Suprapubic skin (tissue), 4 donors: ENCODE measurements at regions not wholly inside any gene's neighbourhood (a gene's known extent, or its start where the extent isn't known, plus 50 kb on each side); places are given as distances from the start of the nearest gene placed in this dataset.

Experiments used
- DNase-seq, 2 donors: peaks; one replicate each; pipeline ENCODE4 v3.0.0-alpha.2; 2019; ENCODE audit warnings: low spot score in 2 of 2
- H3K27ac ChIP-seq: fragments of 200-600 bp; sonication (generic); one replicate; pipeline ENCODE4 v1.5.1; 2019
- H3K27me3 ChIP-seq: fragments of 200-600 bp; sonication (generic); one replicate; pipeline ENCODE4 v1.5.1; 2019
- H3K36me3 ChIP-seq: fragments of 200-600 bp; sonication (generic); one replicate; pipeline ENCODE4 v1.5.1; 2019
- H3K4me1 ChIP-seq: fragments of 200-600 bp; sonication (generic); one replicate; pipeline ENCODE4 v1.5.1; 2019
- H3K4me3 ChIP-seq: fragments of 200-600 bp; sonication (generic); one replicate; pipeline ENCODE4 v1.5.1; 2019; ENCODE audit warnings: mild to moderate bottlenecking
- H3K9me3 ChIP-seq: fragments of 200-600 bp; sonication (generic); one replicate; pipeline ENCODE4 v1.5.1; 2019
- EP300 ChIP-seq: sonication (generic); formaldehyde crosslinking; IDR thresholded peaks from one replicate; pipeline ENCODE4 v1.6.1; 2017; ENCODE audit warnings: antibody characterized with exemption
- POLR2A ChIP-seq, 2 donors: fragments of 450-650 bp; IDR thresholded peaks; one replicate each; pipeline ENCODE4 v1.6.1; 2017; ENCODE audit warnings: antibody characterized with exemption in 2 of 2, mild to moderate bottlenecking in 2 of 2, moderate library complexity in 2 of 2
- POLR2AphosphoS5 ChIP-seq, 3 donors: sonication (generic); formaldehyde crosslinking; IDR thresholded peaks; one replicate each; pipeline ENCODE4 v1.6.1; 2017; ENCODE audit warnings: antibody characterized with exemption in 3 of 3
- WGBS: methylation state at CpG from one replicate; pipeline ENCODE4 v1.1.5; 2018; 5-methylcytosine and 5-hydroxymethylcytosine counted together
- TF ChIP-seq, protein P1 (sequence below), 2 donors: fragments of 200-600 bp in 1 of 2; fragments of 450-650 bp in 1 of 2; sonication (generic) in 1 of 2; IDR thresholded peaks; one replicate each; pipeline ENCODE4 v1.5.1; 2016 to 2019; ENCODE audit warnings: antibody characterized with exemption in 2 of 2, mild to moderate bottlenecking in 1 of 2, moderate library complexity in 1 of 2

DNA sequence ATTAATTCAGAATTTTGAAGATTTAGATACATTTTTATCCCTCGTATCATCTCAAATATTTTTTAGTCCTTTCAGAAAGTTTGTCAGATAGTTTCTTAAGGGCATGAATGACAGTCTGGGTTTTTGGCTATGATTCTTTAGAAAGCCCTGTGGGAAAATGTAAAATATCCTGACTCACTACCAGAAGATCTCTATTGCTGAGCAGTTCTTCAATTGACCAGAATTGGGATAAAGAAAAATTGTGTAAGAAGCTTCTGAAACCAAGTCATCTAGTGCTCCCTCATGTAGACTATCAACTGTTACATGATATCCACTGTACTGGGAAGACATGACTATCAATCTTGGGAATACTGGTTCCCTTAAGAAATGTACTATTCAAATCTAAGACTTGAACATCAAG lies 608.3 kb upstream of the CHRM3 start:
- Histone ChIP-seq H3K36me3 (no peaks in the 10 kb centered on the region), H3K9me3 (no peaks in the 10 kb centered on the region), H3K27ac (no peak overlapping the region), H3K4me1 (no peaks in the 10 kb centered on the region), H3K4me3 (no peak overlapping the region), H3K27me3 (no peaks in the 10 kb centered on the region)
- 59% methylated on average over 1 of the region's 1 CpG for WGBS
- DNase-seq: no peak
- TF ChIP-seq POLR2AphosphoS5 (IDR thresholded peaks at IDR 0.05) (no peak), POLR2A (IDR thresholded peaks at IDR 0.05) (no peak), EP300 (no peak)
- TF ChIP-seq, protein P1, sequence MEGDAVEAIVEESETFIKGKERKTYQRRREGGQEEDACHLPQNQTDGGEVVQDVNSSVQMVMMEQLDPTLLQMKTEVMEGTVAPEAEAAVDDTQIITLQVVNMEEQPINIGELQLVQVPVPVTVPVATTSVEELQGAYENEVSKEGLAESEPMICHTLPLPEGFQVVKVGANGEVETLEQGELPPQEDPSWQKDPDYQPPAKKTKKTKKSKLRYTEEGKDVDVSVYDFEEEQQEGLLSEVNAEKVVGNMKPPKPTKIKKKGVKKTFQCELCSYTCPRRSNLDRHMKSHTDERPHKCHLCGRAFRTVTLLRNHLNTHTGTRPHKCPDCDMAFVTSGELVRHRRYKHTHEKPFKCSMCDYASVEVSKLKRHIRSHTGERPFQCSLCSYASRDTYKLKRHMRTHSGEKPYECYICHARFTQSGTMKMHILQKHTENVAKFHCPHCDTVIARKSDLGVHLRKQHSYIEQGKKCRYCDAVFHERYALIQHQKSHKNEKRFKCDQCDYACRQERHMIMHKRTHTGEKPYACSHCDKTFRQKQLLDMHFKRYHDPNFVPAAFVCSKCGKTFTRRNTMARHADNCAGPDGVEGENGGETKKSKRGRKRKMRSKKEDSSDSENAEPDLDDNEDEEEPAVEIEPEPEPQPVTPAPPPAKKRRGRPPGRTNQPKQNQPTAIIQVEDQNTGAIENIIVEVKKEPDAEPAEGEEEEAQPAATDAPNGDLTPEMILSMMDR (IDR thresholded peaks at IDR 0.05): no peak

DNA sequence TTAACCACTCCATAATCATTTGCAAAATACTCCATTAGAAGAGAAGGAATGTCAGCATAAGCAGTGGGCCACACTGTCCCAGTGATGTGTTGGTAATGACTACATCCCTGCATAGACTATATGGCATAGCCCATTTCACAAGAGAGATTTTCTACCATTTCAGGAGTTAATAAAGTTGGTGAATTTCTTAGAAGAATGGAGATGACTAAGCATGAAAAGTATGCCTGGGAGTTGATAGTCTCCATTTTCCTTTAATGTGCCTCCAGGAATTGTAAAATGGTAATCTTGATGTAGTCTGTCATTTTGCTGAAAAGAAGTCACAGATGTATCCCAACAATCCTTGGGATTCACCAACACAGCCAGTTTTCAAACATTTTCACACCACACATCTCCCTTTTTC lies 608.8 kb upstream of the CHRM3 start:
- Histone ChIP-seq H3K4me3 (no peak overlapping the region), H3K4me1 (no peaks in the 10 kb centered on the region), H3K36me3 (no peaks in the 10 kb centered on the region), H3K27me3 (no peaks in the 10 kb centered on the region), H3K9me3 (no peaks in the 10 kb centered on the region), H3K27ac (no peak overlapping the region)
- DNase-seq: no peak
- TF ChIP-seq EP300: no peak
- TF ChIP-seq POLR2AphosphoS5 (IDR thresholded peaks at IDR 0.05): no peak
- TF ChIP-seq, protein P1 (IDR thresholded peaks at IDR 0.05): no peak
- no peak for TF ChIP-seq POLR2A (IDR thresholded peaks at IDR 0.05)

DNA sequence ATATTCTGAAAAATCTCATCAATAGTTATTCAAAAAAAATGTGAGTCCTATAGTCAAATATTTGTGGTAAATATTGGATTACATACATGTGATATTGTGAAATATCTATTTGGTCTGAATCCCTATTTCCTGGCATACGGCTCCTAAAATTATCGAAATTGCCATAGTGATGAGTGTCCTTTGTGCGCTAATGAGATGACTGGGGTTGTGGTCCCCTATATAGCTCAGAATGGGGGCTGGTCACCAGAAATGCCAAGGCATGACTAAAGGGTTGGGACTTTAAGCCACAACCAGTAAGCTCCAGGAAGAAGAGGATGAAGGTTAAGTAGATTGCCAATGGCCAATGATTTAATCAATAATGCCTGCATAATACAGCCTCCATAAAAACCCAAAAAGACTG lies 610.2 kb upstream of the CHRM3 start:
- Histone ChIP-seq H3K4me3 (no peak overlapping the region), H3K36me3 (no peaks in the 10 kb centered on the region), H3K27me3 (no peaks in the 10 kb centered on the region), H3K27ac (no peak overlapping the region), H3K4me1 (no peaks in the 10 kb centered on the region), H3K9me3 (no peaks in the 10 kb centered on the region)
- no peak for DNase-seq
- TF ChIP-seq, protein P1 (IDR thresholded peaks at IDR 0.05): no peak
- TF ChIP-seq EP300: no peak
- 90% methylated on average over 3 of the region's 3 CpGs for WGBS

DNA sequence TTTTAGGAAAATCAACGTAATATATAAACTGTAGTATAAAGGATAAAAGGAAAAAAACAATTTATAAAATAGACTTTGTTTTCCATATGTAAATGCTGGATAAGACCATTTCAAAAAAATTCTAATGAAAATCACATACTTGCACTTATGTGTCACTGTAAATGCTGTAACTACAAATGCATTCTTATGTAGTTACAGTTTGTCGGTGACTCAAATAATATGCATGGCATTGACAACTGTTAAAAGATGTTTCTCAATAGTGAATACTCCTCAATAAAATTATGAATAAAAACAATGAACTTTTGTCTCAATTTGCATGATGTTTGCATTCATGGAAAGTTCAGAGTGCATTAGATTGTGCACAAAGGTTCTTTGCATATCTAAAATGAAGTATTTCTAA lies 614.0 kb upstream of the CHRM3 start:
- Histone ChIP-seq H3K9me3 (no peaks in the 10 kb centered on the region), H3K4me3 (no peak overlapping the region), H3K27me3 (no peaks in the 10 kb centered on the region), H3K4me1 (no peaks in the 10 kb centered on the region), H3K27ac (no peak overlapping the region), H3K36me3 (no peaks in the 10 kb centered on the region)
- WGBS: 88% methylated on average over 2 of the region's 2 CpGs
- no peak for DNase-seq
- TF ChIP-seq EP300: no peak
- TF ChIP-seq, protein P1 (IDR thresholded peaks at IDR 0.05): no peak
- no peak for TF ChIP-seq POLR2A (IDR thresholded peaks at IDR 0.05)
- TF ChIP-seq POLR2AphosphoS5 (IDR thresholded peaks at IDR 0.05): no peak

DNA sequence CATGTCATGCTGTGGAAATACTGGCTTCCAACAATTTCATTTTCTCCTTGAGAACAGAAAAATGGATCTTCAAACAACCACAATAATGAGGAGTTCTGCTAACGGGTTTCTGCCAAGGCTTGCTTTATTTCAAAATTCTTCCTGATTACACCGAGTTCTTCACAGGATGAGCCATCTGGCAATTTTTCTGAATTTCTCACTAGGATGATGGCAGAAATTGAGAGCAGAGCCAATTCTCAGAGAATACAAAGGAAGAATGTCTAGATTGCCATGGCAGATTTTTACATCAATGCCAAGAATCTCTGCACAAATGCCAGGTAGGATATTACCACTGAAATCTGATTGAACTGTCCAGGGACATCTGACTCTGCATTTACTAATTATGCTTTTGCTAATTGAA lies 619.0 kb upstream of the CHRM3 start:
- TF ChIP-seq EP300 (no peak), POLR2AphosphoS5 (IDR thresholded peaks at IDR 0.05) (no peak), POLR2A (IDR thresholded peaks at IDR 0.05) (no peak)
- TF ChIP-seq, protein P1 (IDR thresholded peaks at IDR 0.05): no peak
- no peaks in the 10 kb centered on the region for H3K36me3 ChIP-seq
- no peaks in the 10 kb centered on the region for H3K4me1 ChIP-seq
- H3K27me3 ChIP-seq: no peaks in the 10 kb centered on the region
- peaks cover 5% of the 10 kb centered on the region for H3K9me3 ChIP-seq
- 52% methylated on average over 2 of the region's 2 CpGs for WGBS
- H3K4me3 ChIP-seq: no peak overlapping the region
- H3K27ac ChIP-seq: no peak overlapping the region
- DNase-seq: no peak
